ENCODE measurements at regions not wholly inside any gene's neighbourhood (a gene's known extent, or its start where the extent isn't known, plus 50 kb on each side); places are given as distances from the start of the nearest gene placed in this dataset.
A peak's percentile ranks its signal among the peaks of the same experiment; 100 is the strongest.

GRCh38 chr6:164015088-164015484 is 600.6 kb downstream of the QKI start:
- 90% methylated on average over 2 of the region's 4 CpGs for WGBS (ENCODE audit: insufficient coverage)
- H3K9me3 ChIP-seq (replicated peaks; ENCODE audit: control insufficient read depth, low read depth, low read length), result no peaks in the 10 kb centered on the region
- no peak overlapping the region for H3K4me3 ChIP-seq (ENCODE audit: low read length)
- H3K4me1 ChIP-seq (ENCODE audit: control insufficient read depth, insufficient read depth, low read length), result peaks cover 20% of the 10 kb centered on the region
- no peak for DNase-seq
- H3K27me3 ChIP-seq (ENCODE audit: control insufficient read depth, insufficient read depth, low read length), result peaks cover 2% of the 10 kb centered on the region
- no peak overlapping the region for H3K27ac ChIP-seq (ENCODE audit: low read length)
- no peaks in the 10 kb centered on the region for H3K36me3 ChIP-seq (ENCODE audit: control insufficient read depth, insufficient read depth, low read length)

- Histone ChIP-seq H3K27ac (ENCODE audit: low read length) (peak overlapping the region; percentile 82), H3K27me3 (ENCODE audit: control insufficient read depth, insufficient read depth, low read length) (no peaks in the 10 kb centered on the region), H3K4me3 (ENCODE audit: low read length) (no peak overlapping the region), H3K36me3 (ENCODE audit: control insufficient read depth, insufficient read depth, low read length) (no peaks in the 10 kb centered on the region), H3K4me1 (ENCODE audit: control insufficient read depth, insufficient read depth, low read length) (peaks cover 21% of the 10 kb centered on the region), H3K9me3 (replicated peaks; ENCODE audit: control insufficient read depth, low read depth, low read length) (no peaks in the 10 kb centered on the region)
- peak; percentile 92 for DNase-seq
- WGBS (ENCODE audit: insufficient coverage), result 23% methylated on average over 4 of the region's 11 CpGs
Measured at GRCh38 chr6:164014346-164015087, 600.0 kb downstream of the QKI start.

GRCh38 chr6:164013480-164014208 is 599.1 kb downstream of the QKI start:
- Histone ChIP-seq H3K4me1 (ENCODE audit: control insufficient read depth, insufficient read depth, low read length) (peaks cover 21% of the 10 kb centered on the region), H3K4me3 (ENCODE audit: low read length) (no peak overlapping the region), H3K36me3 (ENCODE audit: control insufficient read depth, insufficient read depth, low read length) (no peaks in the 10 kb centered on the region), H3K27ac (ENCODE audit: low read length) (peak overlapping the region; percentile 11), H3K27me3 (ENCODE audit: control insufficient read depth, insufficient read depth, low read length) (no peaks in the 10 kb centered on the region), H3K9me3 (replicated peaks; ENCODE audit: control insufficient read depth, low read depth, low read length) (no peaks in the 10 kb centered on the region)
- no CpG with 5 or more reads among the region's 5 CpGs for WGBS (ENCODE audit: insufficient coverage)
- DNase-seq, result peak; percentile 27

- WGBS (ENCODE audit: insufficient coverage), result no CpG with 5 or more reads among the region's 2 CpGs
- no peaks in the 10 kb centered on the region for H3K36me3 ChIP-seq (ENCODE audit: control insufficient read depth, insufficient read depth, low read length)
- no peak overlapping the region for H3K27ac ChIP-seq (ENCODE audit: low read length)
- no peak overlapping the region for H3K4me3 ChIP-seq (ENCODE audit: low read length)
- H3K9me3 ChIP-seq (replicated peaks; ENCODE audit: control insufficient read depth, low read depth, low read length), result no peaks in the 10 kb centered on the region
- H3K4me1 ChIP-seq (ENCODE audit: control insufficient read depth, insufficient read depth, low read length), result peaks cover 21% of the 10 kb centered on the region
- no peaks in the 10 kb centered on the region for H3K27me3 ChIP-seq (ENCODE audit: control insufficient read depth, insufficient read depth, low read length)
- peak; percentile 64 for DNase-seq
Measured at GRCh38 chr6:164011321-164011720, 596.8 kb downstream of the QKI start.

GRCh38 chr6:164010441-164011103 is 596.1 kb downstream of the QKI start:
- Histone ChIP-seq H3K4me3 (ENCODE audit: low read length) (no peak overlapping the region), H3K27me3 (ENCODE audit: control insufficient read depth, insufficient read depth, low read length) (no peaks in the 10 kb centered on the region), H3K9me3 (replicated peaks; ENCODE audit: control insufficient read depth, low read depth, low read length) (no peaks in the 10 kb centered on the region), H3K27ac (ENCODE audit: low read length) (peak overlapping the region; percentile 37), H3K4me1 (ENCODE audit: control insufficient read depth, insufficient read depth, low read length) (peaks cover 21% of the 10 kb centered on the region), H3K36me3 (ENCODE audit: control insufficient read depth, insufficient read depth, low read length) (no peaks in the 10 kb centered on the region)
- DNase-seq, result peak; percentile 92
- WGBS (ENCODE audit: insufficient coverage), result 35% methylated on average over 4 of the region's 6 CpGs

- Histone ChIP-seq H3K27me3 (ENCODE audit: control insufficient read depth, insufficient read depth, low read length) (no peaks in the 10 kb centered on the region), H3K36me3 (ENCODE audit: control insufficient read depth, insufficient read depth, low read length) (no peaks in the 10 kb centered on the region), H3K27ac (ENCODE audit: low read length) (no peak overlapping the region), H3K4me1 (ENCODE audit: control insufficient read depth, insufficient read depth, low read length) (peaks cover 12% of the 10 kb centered on the region), H3K9me3 (replicated peaks; ENCODE audit: control insufficient read depth, low read depth, low read length) (no peaks in the 10 kb centered on the region), H3K4me3 (ENCODE audit: low read length) (no peak overlapping the region)
- WGBS (ENCODE audit: insufficient coverage), result 81% methylated on average over 3 of the region's 4 CpGs
- DNase-seq, result no peak
Measured at GRCh38 chr6:164008902-164009301, 594.4 kb downstream of the QKI start.

GRCh38 chr6:164007881-164008280 is 593.4 kb downstream of the QKI start:
- 83% methylated on average over 7 of the region's 7 CpGs for WGBS (ENCODE audit: insufficient coverage)
- DNase-seq, result no peak
- Histone ChIP-seq H3K4me3 (ENCODE audit: low read length) (no peak overlapping the region), H3K27me3 (ENCODE audit: control insufficient read depth, insufficient read depth, low read length) (no peaks in the 10 kb centered on the region), H3K4me1 (ENCODE audit: control insufficient read depth, insufficient read depth, low read length) (peaks cover 10% of the 10 kb centered on the region), H3K36me3 (ENCODE audit: control insufficient read depth, insufficient read depth, low read length) (no peaks in the 10 kb centered on the region), H3K9me3 (replicated peaks; ENCODE audit: control insufficient read depth, low read depth, low read length) (no peaks in the 10 kb centered on the region), H3K27ac (ENCODE audit: low read length) (no peak overlapping the region)

- no peaks in the 10 kb centered on the region for H3K36me3 ChIP-seq (ENCODE audit: control insufficient read depth, insufficient read depth, low read length)
- no peak overlapping the region for H3K27ac ChIP-seq (ENCODE audit: low read length)
- H3K9me3 ChIP-seq (replicated peaks; ENCODE audit: control insufficient read depth, low read depth, low read length), result no peaks in the 10 kb centered on the region
- no peak for DNase-seq
- no peak overlapping the region for H3K4me3 ChIP-seq (ENCODE audit: low read length)
- 75% methylated on average over 2 of the region's 6 CpGs for WGBS (ENCODE audit: insufficient coverage)
- H3K27me3 ChIP-seq (ENCODE audit: control insufficient read depth, insufficient read depth, low read length), result no peaks in the 10 kb centered on the region
- peaks cover 10% of the 10 kb centered on the region for H3K4me1 ChIP-seq (ENCODE audit: control insufficient read depth, insufficient read depth, low read length)
Measured at GRCh38 chr6:164006459-164006858, 591.9 kb downstream of the QKI start.

- no peaks in the 10 kb centered on the region for H3K9me3 ChIP-seq (replicated peaks; ENCODE audit: control insufficient read depth, low read depth, low read length)
- H3K36me3 ChIP-seq (ENCODE audit: control insufficient read depth, insufficient read depth, low read length), result no peaks in the 10 kb centered on the region
- no peak overlapping the region for H3K27ac ChIP-seq (ENCODE audit: low read length)
- no peak for DNase-seq
- 100% methylated on average over 1 of the region's 4 CpGs for WGBS (ENCODE audit: insufficient coverage)
- no peak overlapping the region for H3K4me3 ChIP-seq (ENCODE audit: low read length)
- H3K27me3 ChIP-seq (ENCODE audit: control insufficient read depth, insufficient read depth, low read length), result no peaks in the 10 kb centered on the region
- H3K4me1 ChIP-seq (ENCODE audit: control insufficient read depth, insufficient read depth, low read length), result peaks cover 2% of the 10 kb centered on the region
Measured at GRCh38 chr6:164005004-164005711, 590.6 kb downstream of the QKI start.

GRCh38 chr6:164000276-164000675 is 585.8 kb downstream of the QKI start:
- Histone ChIP-seq H3K27ac (ENCODE audit: low read length) (no peak overlapping the region), H3K36me3 (ENCODE audit: control insufficient read depth, insufficient read depth, low read length) (no peaks in the 10 kb centered on the region), H3K9me3 (replicated peaks; ENCODE audit: control insufficient read depth, low read depth, low read length) (no peaks in the 10 kb centered on the region), H3K27me3 (ENCODE audit: control insufficient read depth, insufficient read depth, low read length) (no peaks in the 10 kb centered on the region), H3K4me3 (ENCODE audit: low read length) (no peak overlapping the region), H3K4me1 (ENCODE audit: control insufficient read depth, insufficient read depth, low read length) (no peaks in the 10 kb centered on the region)
- WGBS (ENCODE audit: insufficient coverage), result 100% methylated on average over 3 of the region's 4 CpGs
- DNase-seq, result no peak

Data from muscle of leg (tissue), 3 donors.